HG03521 (cell line): ENCODE measurements at regions not wholly inside any gene's neighbourhood (a gene's known extent, or its start where the extent isn't known, plus 50 kb on each side); places are given as distances from the start of the nearest gene placed in this dataset.
"Not testable (repeated sequence)": the region's sequence is repeated elsewhere in the genome, so short reads cannot be mapped to it uniquely, and the experiment has no call there.

Experiments used
- ATAC-seq: cut with Tn5 transposase; IDR thresholded peaks from one replicate; pipeline ENCODE4 v1.9.1; 2021; ENCODE audit warnings: mild to moderate bottlenecking, moderate library complexity; ENCODE audit not compliant: unreplicated experiment

GRCh38 chr12:73185403-73185802, 913.2 kb downstream of the TRHDE start:
- no peak for ATAC-seq

- no peak for ATAC-seq
These were observed 914.1 kb downstream of the TRHDE start for GRCh38 chr12:73186272-73186671.

- ATAC-seq = no peak
These were observed 915.6 kb downstream of the TRHDE start for GRCh38 chr12:73187765-73188164.

GRCh38 chr12:73210548-73211204, 938.5 kb downstream of the TRHDE start:
- ATAC-seq = no peak

GRCh38 chr12:73220951-73221350, 948.8 kb downstream of the TRHDE start:
- ATAC-seq = no peak

GRCh38 chr12:73221398-73221797, 949.2 kb downstream of the TRHDE start:
- ATAC-seq = no peak

GRCh38 chr12:73221836-73222235, 949.7 kb downstream of the TRHDE start:
- ATAC-seq = no peak

- no peak for ATAC-seq
These were observed 953.3 kb downstream of the TRHDE start for GRCh38 chr12:73225371-73225937.

GRCh38 chr12:73225941-73226340, 953.8 kb downstream of the TRHDE start:
- no peak for ATAC-seq

- ATAC-seq = no peak
These were observed 954.4 kb downstream of the TRHDE start for GRCh38 chr12:73226593-73226992.

- ATAC-seq = not testable (repeated sequence)
These were observed 956.7 kb downstream of the TRHDE start for GRCh38 chr12:73228828-73229227.

GRCh38 chr12:73235387-73235786, 963.2 kb downstream of the TRHDE start:
- no peak for ATAC-seq

- no peak for ATAC-seq
These were observed 967.9 kb downstream of the TRHDE start for GRCh38 chr12:73240110-73240509.

GRCh38 chr12:73262788-73263381, 990.7 kb downstream of the TRHDE start:
- no peak for ATAC-seq

- no peak for ATAC-seq
These were observed 994.0 kb downstream of the TRHDE start for GRCh38 chr12:73266206-73266605.

- ATAC-seq = no peak
These were observed 1002.8 kb downstream of the TRHDE start for GRCh38 chr12:73274976-73275375.

GRCh38 chr12:73277971-73278370, 1005.8 kb downstream of the TRHDE start:
- no peak for ATAC-seq

GRCh38 chr12:73301530-73301929, 1029.4 kb downstream of the TRHDE start:
- ATAC-seq = no peak

- no peak for ATAC-seq
These were observed 1035.1 kb downstream of the TRHDE start for GRCh38 chr12:73307260-73307659.

GRCh38 chr12:73308079-73308478, 1035.9 kb downstream of the TRHDE start:
- no peak for ATAC-seq

- no peak for ATAC-seq
These were observed 1036.6 kb downstream of the TRHDE start for GRCh38 chr12:73308747-73309146.

GRCh38 chr12:73321319-73321718, 1049.1 kb downstream of the TRHDE start:
- no peak for ATAC-seq
